ENCODE measurements at regions not wholly inside any gene's neighbourhood (a gene's known extent, or its start where the extent isn't known, plus 50 kb on each side); places are given as distances from the start of the nearest gene placed in this dataset.

GRCh38 chr4:60002603-60003337, 1197.4 kb upstream of the ADGRL3 start:
- no peak for DNase-seq (ENCODE audit: low read depth, low spot score)

GRCh38 chr4:60013464-60014184, 1186.5 kb upstream of the ADGRL3 start:
- DNase-seq (ENCODE audit: low read depth, low spot score): no peak

- no peak for DNase-seq (ENCODE audit: low read depth, low spot score)
These were observed 1183.2 kb upstream of the ADGRL3 start for GRCh38 chr4:60016971-60017370.

GRCh38 chr4:60019180-60019579, 1180.9 kb upstream of the ADGRL3 start:
- no peak for DNase-seq (ENCODE audit: low read depth, low spot score)

- DNase-seq (ENCODE audit: low read depth, low spot score): no peak
These were observed 1180.2 kb upstream of the ADGRL3 start for GRCh38 chr4:60019946-60020345.

GRCh38 chr4:60020389-60020788, 1179.7 kb upstream of the ADGRL3 start:
- no peak for DNase-seq (ENCODE audit: low read depth, low spot score)

- peak; percentile 3 for DNase-seq (ENCODE audit: low read depth, low spot score)
These were observed 1166.3 kb upstream of the ADGRL3 start for GRCh38 chr4:60033826-60034225.

GRCh38 chr4:60034361-60034760, 1165.8 kb upstream of the ADGRL3 start:
- peak; percentile 17 for DNase-seq (ENCODE audit: low read depth, low spot score)

GRCh38 chr4:60039908-60040307, 1160.2 kb upstream of the ADGRL3 start:
- DNase-seq (ENCODE audit: low read depth, low spot score): no peak

GRCh38 chr4:60042231-60042652, 1157.9 kb upstream of the ADGRL3 start:
- DNase-seq (ENCODE audit: low read depth, low spot score): no peak

- no peak for DNase-seq (ENCODE audit: low read depth, low spot score)
These were observed 1157.2 kb upstream of the ADGRL3 start for GRCh38 chr4:60042941-60043340.

GRCh38 chr4:60078984-60079383, 1121.1 kb upstream of the ADGRL3 start:
- no peak for DNase-seq (ENCODE audit: low read depth, low spot score)

GRCh38 chr4:60081839-60082238, 1118.3 kb upstream of the ADGRL3 start:
- no peak for DNase-seq (ENCODE audit: low read depth, low spot score)

- no peak for DNase-seq (ENCODE audit: low read depth, low spot score)
These were observed 1111.2 kb upstream of the ADGRL3 start for GRCh38 chr4:60088807-60089486.

GRCh38 chr4:60089546-60090273, 1110.4 kb upstream of the ADGRL3 start:
- no peak for DNase-seq (ENCODE audit: low read depth, low spot score)

- DNase-seq (ENCODE audit: low read depth, low spot score): no peak
These were observed 1103.5 kb upstream of the ADGRL3 start for GRCh38 chr4:60096676-60097075.

GRCh38 chr4:60116592-60116991, 1083.5 kb upstream of the ADGRL3 start:
- DNase-seq (ENCODE audit: low read depth, low spot score): no peak

GRCh38 chr4:60117726-60118323, 1082.3 kb upstream of the ADGRL3 start:
- DNase-seq (ENCODE audit: low read depth, low spot score): no peak

GRCh38 chr4:60122820-60123219, 1077.3 kb upstream of the ADGRL3 start:
- no peak for DNase-seq (ENCODE audit: low read depth, low spot score)

GRCh38 chr4:60128888-60129287, 1071.2 kb upstream of the ADGRL3 start:
- no peak for DNase-seq (ENCODE audit: low read depth, low spot score)

- no peak for DNase-seq (ENCODE audit: low read depth, low spot score)
These were observed 1070.4 kb upstream of the ADGRL3 start for GRCh38 chr4:60129740-60130139.

GRCh38 chr4:60133375-60133774, 1066.8 kb upstream of the ADGRL3 start:
- no peak for DNase-seq (ENCODE audit: low read depth, low spot score)
